ENCODE measurements at regions not wholly inside any gene's neighbourhood (a gene's known extent, or its start where the extent isn't known, plus 50 kb on each side); places are given as distances from the start of the nearest gene placed in this dataset.
"Not testable (repeated sequence)": the region's sequence is repeated elsewhere in the genome, so short reads cannot be mapped to it uniquely, and the experiment has no call there.

- CTCF ChIA-PET, result no interaction called here
- Mint-ChIP-seq H3K27me3 (no peaks in the 10 kb centered on the region), H3K9me3 (peaks cover 9% of the 10 kb centered on the region), H3K36me3 (no peaks in the 10 kb centered on the region), H3K4me3 (no peak overlapping the region), H3K4me1 (no peaks in the 10 kb centered on the region), H3K27ac (no peak overlapping the region)
- DNase-seq, result no peak
Observed at GRCh38 chr16:6732166-6732565, 600.5 kb upstream of the RBFOX1 start.

- Mint-ChIP-seq H3K27ac (no peak overlapping the region), H3K9me3 (peaks cover 7% of the 10 kb centered on the region), H3K36me3 (no peaks in the 10 kb centered on the region), H3K4me3 (no peak overlapping the region), H3K4me1 (no peaks in the 10 kb centered on the region), H3K27me3 (no peaks in the 10 kb centered on the region)
- DNase-seq, result no peak
- CTCF ChIA-PET, result no interaction called here
Observed at GRCh38 chr16:6728381-6728780, 604.3 kb upstream of the RBFOX1 start.

- Mint-ChIP-seq H3K4me1 (no peaks in the 10 kb centered on the region), H3K9me3 (peaks cover 4% of the 10 kb centered on the region), H3K36me3 (no peaks in the 10 kb centered on the region), H3K4me3 (no peak overlapping the region), H3K27ac (no peak overlapping the region), H3K27me3 (no peaks in the 10 kb centered on the region)
- DNase-seq, result no peak
- CTCF ChIA-PET, result no interaction called here
Observed at GRCh38 chr16:6726621-6727020, 606.0 kb upstream of the RBFOX1 start.

- Mint-ChIP-seq H3K27me3 (no peaks in the 10 kb centered on the region), H3K36me3 (no peaks in the 10 kb centered on the region), H3K4me1 (no peaks in the 10 kb centered on the region), H3K27ac (no peak overlapping the region), H3K4me3 (no peak overlapping the region), H3K9me3 (peaks cover 6% of the 10 kb centered on the region)
- DNase-seq, result no peak
- CTCF ChIA-PET, result no interaction called here
Observed at GRCh38 chr16:6725634-6726331, 606.9 kb upstream of the RBFOX1 start.

GRCh38 chr16:6725206-6725605 lies 607.4 kb upstream of the RBFOX1 start:
- H3K27me3 Mint-ChIP-seq, H3K36me3 Mint-ChIP-seq, H3K27ac Mint-ChIP-seq, H3K4me3 Mint-ChIP-seq, CTCF ChIA-PET, H3K9me3 Mint-ChIP-seq, H3K4me1 Mint-ChIP-seq, DNase-seq: not testable (repeated sequence)

DNA sequence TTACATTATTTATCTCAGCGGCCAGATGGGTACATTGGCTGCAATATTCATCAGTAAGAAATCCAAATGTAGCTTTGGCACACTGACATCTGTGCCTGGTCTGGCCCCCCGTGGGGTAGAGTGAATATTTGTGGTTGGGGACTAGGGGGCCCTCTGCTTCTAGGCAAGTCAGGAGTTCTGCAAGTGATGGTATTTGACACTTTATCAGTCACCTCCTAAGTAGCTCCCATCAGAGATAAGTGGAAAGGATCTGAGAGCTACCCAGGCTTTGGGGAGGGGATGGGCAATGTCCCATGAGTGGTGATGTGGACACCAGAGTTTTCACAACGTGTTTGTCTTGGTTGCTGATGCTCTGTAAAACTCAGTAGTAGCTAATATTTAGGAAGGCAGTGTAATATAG lies 609.9 kb upstream of the RBFOX1 start:
- H3K4me3 Mint-ChIP-seq, result no peak overlapping the region
- H3K9me3 Mint-ChIP-seq, result peaks cover 16% of the 10 kb centered on the region
- H3K4me1 Mint-ChIP-seq, result no peaks in the 10 kb centered on the region
- no peak overlapping the region for H3K27ac Mint-ChIP-seq
- DNase-seq, result no peak
- no peaks in the 10 kb centered on the region for H3K36me3 Mint-ChIP-seq
- CTCF ChIA-PET, result interaction anchor here (0.6 kb wide), 1 partner anchor 43 kb away, joined by 4 read pairs; no protein-coding TSS in a partner anchor
- no peaks in the 10 kb centered on the region for H3K27me3 Mint-ChIP-seq

- CTCF ChIA-PET, result no interaction called here
- no peak for DNase-seq
- H3K36me3 Mint-ChIP-seq, result no peaks in the 10 kb centered on the region
- H3K4me3 Mint-ChIP-seq, result no peak overlapping the region
- peaks cover 45% of the 10 kb centered on the region for H3K9me3 Mint-ChIP-seq
- no peak overlapping the region for H3K27ac Mint-ChIP-seq
- H3K27me3 Mint-ChIP-seq, result no peaks in the 10 kb centered on the region
- no peaks in the 10 kb centered on the region for H3K4me1 Mint-ChIP-seq
Observed at GRCh38 chr16:6714510-6714909, 618.1 kb upstream of the RBFOX1 start.

GRCh38 chr16:6709736-6710135 lies 622.9 kb upstream of the RBFOX1 start:
- Mint-ChIP-seq H3K27ac (no peak overlapping the region), H3K4me1 (no peaks in the 10 kb centered on the region), H3K36me3 (no peaks in the 10 kb centered on the region), H3K9me3 (peaks cover 44% of the 10 kb centered on the region), H3K4me3 (no peak overlapping the region), H3K27me3 (no peaks in the 10 kb centered on the region)
- CTCF ChIA-PET, result no interaction called here
- DNase-seq, result no peak

DNA sequence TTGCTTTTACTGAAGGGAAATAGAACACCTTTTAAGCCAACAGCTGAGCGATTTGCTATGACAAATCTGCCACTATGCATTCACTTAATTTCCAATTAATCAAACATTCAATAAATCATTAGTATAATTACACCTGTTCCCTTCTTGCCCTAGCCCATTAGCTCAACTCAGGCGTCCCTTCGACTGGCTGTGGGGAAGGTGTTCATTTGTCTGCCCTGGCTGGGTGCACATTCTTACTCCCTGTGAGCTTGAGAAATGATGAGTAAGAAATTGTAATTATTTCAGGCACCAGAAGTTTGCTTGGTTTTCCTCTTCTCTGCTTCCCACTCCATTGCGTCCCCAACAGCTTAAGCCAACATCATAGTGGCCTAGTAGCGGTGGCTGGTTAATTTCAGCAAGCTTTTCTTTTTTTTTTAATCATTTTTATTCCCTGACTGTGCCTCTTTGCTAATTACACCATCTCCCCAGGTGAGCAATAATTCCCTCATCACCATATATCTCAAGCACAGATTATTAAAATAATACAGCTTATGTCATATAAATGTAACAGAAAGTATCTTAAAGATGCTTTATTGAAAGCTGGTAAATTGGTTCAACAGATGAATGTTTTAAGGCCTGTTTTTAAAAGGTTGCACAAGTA lies 623.9 kb upstream of the RBFOX1 start:
- Mint-ChIP-seq H3K4me3 (no peak overlapping the region), H3K27ac (no peak overlapping the region), H3K4me1 (no peaks in the 10 kb centered on the region), H3K27me3 (no peaks in the 10 kb centered on the region), H3K9me3 (peaks cover 41% of the 10 kb centered on the region), H3K36me3 (no peaks in the 10 kb centered on the region)
- no peak for DNase-seq
- CTCF ChIA-PET, result no interaction called here

DNA sequence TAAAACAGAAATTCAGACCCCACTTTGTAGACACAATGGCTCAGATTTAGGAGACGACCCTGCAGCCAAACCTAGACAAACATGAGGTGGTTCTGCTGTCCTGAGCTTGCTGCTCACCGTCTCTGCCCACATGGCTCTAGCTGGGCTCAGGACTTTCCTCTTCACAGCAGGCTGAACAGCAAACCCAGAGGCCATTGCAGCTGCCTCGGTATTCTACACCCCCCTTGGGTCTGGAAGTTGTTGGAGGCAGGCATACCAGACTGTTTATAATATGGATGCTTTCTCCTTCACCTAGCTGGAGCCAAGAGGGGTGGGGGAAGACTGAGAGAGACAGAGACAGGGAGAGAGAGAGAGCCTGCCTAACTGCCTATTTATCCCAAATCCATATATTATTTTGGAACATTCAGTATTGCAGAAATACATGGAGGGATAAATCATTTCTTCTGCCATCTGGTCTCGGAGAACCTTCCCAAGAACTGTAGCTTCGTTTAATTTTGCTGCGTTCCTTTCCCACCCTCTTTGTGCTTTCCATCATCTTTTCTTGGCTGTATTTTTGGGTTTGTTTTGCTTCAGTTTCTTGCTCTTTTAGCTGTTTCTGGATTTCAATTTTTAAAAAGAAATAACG lies 628.2 kb upstream of the RBFOX1 start:
- H3K36me3 Mint-ChIP-seq, result no peaks in the 10 kb centered on the region
- DNase-seq, result no peak
- no peak overlapping the region for H3K27ac Mint-ChIP-seq
- H3K4me1 Mint-ChIP-seq, result no peaks in the 10 kb centered on the region
- no peaks in the 10 kb centered on the region for H3K27me3 Mint-ChIP-seq
- H3K4me3 Mint-ChIP-seq, result no peak overlapping the region
- CTCF ChIA-PET, result no interaction called here
- peaks cover 34% of the 10 kb centered on the region for H3K9me3 Mint-ChIP-seq

DNA sequence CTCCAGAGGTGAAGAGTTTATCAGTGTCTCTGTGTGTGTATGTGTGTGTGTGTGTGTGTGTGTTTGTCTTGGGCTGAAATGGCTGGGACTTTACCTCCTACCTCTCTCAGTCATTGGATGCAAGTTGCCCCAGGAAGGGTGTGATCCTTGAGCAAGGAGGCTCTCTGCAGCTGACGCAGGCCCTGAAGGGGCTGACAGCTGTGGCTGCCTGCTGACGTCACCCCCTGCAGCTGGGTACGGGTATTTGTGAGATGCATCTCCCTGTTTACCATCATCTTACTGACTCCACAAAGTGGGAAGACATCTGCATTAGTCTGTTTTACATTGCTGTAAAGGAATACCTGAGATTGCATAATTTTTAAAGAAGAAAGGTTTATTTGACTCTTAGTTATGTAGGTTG lies 631.5 kb upstream of the RBFOX1 start:
- H3K4me3 Mint-ChIP-seq, result no peak overlapping the region
- no peak for DNase-seq
- CTCF ChIA-PET, result no interaction called here
- no peaks in the 10 kb centered on the region for H3K27me3 Mint-ChIP-seq
- no peaks in the 10 kb centered on the region for H3K4me1 Mint-ChIP-seq
- H3K9me3 Mint-ChIP-seq, result peaks cover 27% of the 10 kb centered on the region
- no peaks in the 10 kb centered on the region for H3K36me3 Mint-ChIP-seq
- H3K27ac Mint-ChIP-seq, result no peak overlapping the region

GRCh38 chr16:6698548-6698947 lies 634.1 kb upstream of the RBFOX1 start:
- Mint-ChIP-seq H3K27ac (no peak overlapping the region), H3K9me3 (peaks cover 16% of the 10 kb centered on the region), H3K36me3 (no peaks in the 10 kb centered on the region), H3K4me3 (no peak overlapping the region), H3K4me1 (no peaks in the 10 kb centered on the region), H3K27me3 (no peaks in the 10 kb centered on the region)
- DNase-seq, result no peak
- CTCF ChIA-PET, result no interaction called here

DNA sequence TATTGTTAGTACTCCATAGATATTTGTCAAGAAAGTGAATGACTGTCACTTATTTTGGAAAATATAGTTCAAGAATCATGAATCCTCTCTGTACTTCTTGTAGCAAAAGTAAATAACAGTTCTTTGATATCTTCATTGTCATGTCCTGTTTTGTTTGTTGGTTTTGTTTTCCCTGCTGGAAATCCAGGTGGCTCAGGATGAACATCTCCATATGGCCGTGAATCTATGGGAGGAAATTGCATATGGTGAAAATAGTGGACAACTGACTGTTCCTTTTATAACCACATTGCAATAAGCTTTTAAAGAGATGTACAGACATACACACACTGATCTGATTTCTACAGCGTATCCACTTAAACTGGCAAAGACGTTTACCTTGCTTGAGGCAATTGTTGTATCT lies 637.0 kb upstream of the RBFOX1 start:
- DNase-seq, result no peak
- Mint-ChIP-seq H3K36me3 (no peaks in the 10 kb centered on the region), H3K9me3 (peaks cover 6% of the 10 kb centered on the region), H3K27ac (no peak overlapping the region), H3K27me3 (no peaks in the 10 kb centered on the region), H3K4me1 (no peaks in the 10 kb centered on the region), H3K4me3 (no peak overlapping the region)
- CTCF ChIA-PET, result no interaction called here

DNA sequence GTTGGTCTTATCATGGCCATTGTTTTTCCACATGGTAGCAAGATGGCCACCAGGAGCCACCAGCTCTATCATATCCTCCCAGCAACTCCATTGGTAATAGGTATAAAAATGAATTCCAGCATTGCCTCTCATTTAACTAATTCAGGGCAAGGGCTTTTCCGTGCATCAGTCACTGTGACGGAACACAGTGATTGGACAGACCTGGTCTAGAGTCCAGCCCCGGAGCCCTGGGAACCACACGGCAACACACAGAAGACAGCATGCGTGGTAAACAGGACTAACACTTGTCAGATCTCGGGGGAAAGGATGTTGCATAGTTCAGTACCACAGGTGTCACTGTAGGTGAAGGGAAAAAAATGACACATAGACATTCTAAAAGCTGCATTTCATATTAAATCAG lies 638.0 kb upstream of the RBFOX1 start:
- Mint-ChIP-seq H3K36me3 (no peaks in the 10 kb centered on the region), H3K4me3 (no peak overlapping the region), H3K27me3 (no peaks in the 10 kb centered on the region), H3K27ac (no peak overlapping the region), H3K9me3 (peaks cover 4% of the 10 kb centered on the region), H3K4me1 (no peaks in the 10 kb centered on the region)
- CTCF ChIA-PET, result no interaction called here
- DNase-seq, result no peak

DNA sequence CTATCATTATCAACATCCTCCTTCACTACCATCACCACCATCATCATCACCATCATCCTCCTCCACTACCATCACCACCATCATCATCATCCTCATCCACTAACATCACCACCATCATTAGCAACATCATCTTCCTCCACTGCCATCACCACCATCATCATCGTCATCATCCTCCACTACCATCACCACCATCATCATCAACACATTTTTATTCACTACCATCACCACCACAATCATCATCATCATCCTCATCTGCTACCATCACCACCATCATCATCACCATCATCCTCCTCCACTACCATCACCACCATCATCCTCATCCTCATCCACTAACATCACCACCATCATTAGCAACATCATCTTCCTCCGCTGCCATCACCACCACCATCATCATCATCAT lies 639.2 kb upstream of the RBFOX1 start:
- H3K4me3 Mint-ChIP-seq, DNase-seq, H3K4me1 Mint-ChIP-seq, CTCF ChIA-PET, H3K36me3 Mint-ChIP-seq, H3K27me3 Mint-ChIP-seq, H3K27ac Mint-ChIP-seq, H3K9me3 Mint-ChIP-seq: not testable (repeated sequence)
